Hepatocyte (in vitro differentiated cells): ENCODE measurements at regions not wholly inside any gene's neighbourhood (a gene's known extent, or its start where the extent isn't known, plus 50 kb on each side); places are given as distances from the start of the nearest gene placed in this dataset.

Source experiments
- DNase-seq: peaks from one replicate; pipeline ENCODE4 v3.0.0-alpha.2; 2016; ENCODE audit warnings: low spot score
- H2AFZ ChIP-seq: fragments of 200-600 bp; sonication (generic); 2 replicates; pipeline ENCODE4 v1.6.0; 2016; ENCODE audit warnings: antibody characterized with exemption, mild to moderate bottlenecking
- H3K27ac ChIP-seq: fragments of 200-600 bp; sonication (generic); 2 replicates; pipeline ENCODE4 v1.5.1; 2016; ENCODE audit warnings: mild to moderate bottlenecking
- H3K27me3 ChIP-seq: fragments of 200-600 bp; sonication (generic); 2 replicates; pipeline ENCODE4 v1.6.1; 2016
- H3K36me3 ChIP-seq: fragments of 200-600 bp; sonication (generic); replicated peaks from 2 replicates; pipeline ENCODE4 v1.5.1; 2016; ENCODE audit warnings: low read depth; ENCODE audit not compliant: insufficient read depth
- H3K4me1 ChIP-seq: fragments of 200-600 bp; sonication (generic); 2 replicates; pipeline ENCODE4 v1.5.1; 2016; ENCODE audit warnings: mild to moderate bottlenecking, moderate library complexity; ENCODE audit not compliant: insufficient read depth
- H3K4me2 ChIP-seq: fragments of 200-600 bp; sonication (generic); 2 replicates; pipeline ENCODE4 v1.6.0; 2016
- H3K4me3 ChIP-seq: fragments of 200-600 bp; sonication (generic); 2 replicates; pipeline ENCODE4 v1.5.1; 2016; ENCODE audit warnings: mild to moderate bottlenecking
- H3K79me2 ChIP-seq: fragments of 200-600 bp; sonication (generic); 2 replicates; pipeline ENCODE4 v1.6.0; 2017; ENCODE audit warnings: mild to moderate bottlenecking
- H3K9me2 ChIP-seq: fragments of 200-600 bp; sonication (generic); replicated peaks from 2 replicates; pipeline ENCODE4 v1.6.0; 2017; ENCODE audit warnings: mild to moderate bottlenecking; ENCODE audit not compliant: insufficient read depth
- H3K9me3 ChIP-seq: fragments of 200-600 bp; sonication (generic); 2 replicates; pipeline ENCODE4 v1.5.1; 2016; ENCODE audit warnings: low read depth, mild to moderate bottlenecking
- H4K20me1 ChIP-seq: fragments of 200-600 bp; sonication (generic); 2 replicates; pipeline ENCODE4 v1.6.0; 2016; ENCODE audit warnings: mild to moderate bottlenecking; ENCODE audit not compliant: insufficient read depth, poor library complexity, severe bottlenecking
- EZH2 ChIP-seq: fragments of 200-600 bp; sonication (generic); IDR thresholded peaks from 2 replicates; pipeline ENCODE4 v1.6.1; 2016; ENCODE audit warnings: antibody characterized with exemption, mild to moderate bottlenecking, borderline replicate concordance
- EZH2phosphoT487 ChIP-seq: fragments of 200-600 bp; sonication (generic); IDR thresholded peaks from one replicate; pipeline ENCODE4 v1.6.1; 2018; ENCODE audit warnings: antibody characterized with exemption, mild to moderate bottlenecking, low read depth, moderate library complexity; ENCODE audit not compliant: unreplicated experiment, severe bottlenecking
- WGBS: methylation state at CpG from one replicate; pipeline ENCODE4 v1.1.6; 2016; ENCODE audit warnings: low lambda C conversion rate; ENCODE audit errors: missing lambda C conversion rate; 5-methylcytosine and 5-hydroxymethylcytosine counted together
- TF ChIP-seq, protein P1 (sequence below): fragments of 200-600 bp; sonication (generic); IDR thresholded peaks from 2 replicates; pipeline ENCODE4 v1.5.1; 2016; ENCODE audit warnings: antibody characterized with exemption, mild to moderate bottlenecking; ENCODE audit not compliant: poor library complexity

DNA sequence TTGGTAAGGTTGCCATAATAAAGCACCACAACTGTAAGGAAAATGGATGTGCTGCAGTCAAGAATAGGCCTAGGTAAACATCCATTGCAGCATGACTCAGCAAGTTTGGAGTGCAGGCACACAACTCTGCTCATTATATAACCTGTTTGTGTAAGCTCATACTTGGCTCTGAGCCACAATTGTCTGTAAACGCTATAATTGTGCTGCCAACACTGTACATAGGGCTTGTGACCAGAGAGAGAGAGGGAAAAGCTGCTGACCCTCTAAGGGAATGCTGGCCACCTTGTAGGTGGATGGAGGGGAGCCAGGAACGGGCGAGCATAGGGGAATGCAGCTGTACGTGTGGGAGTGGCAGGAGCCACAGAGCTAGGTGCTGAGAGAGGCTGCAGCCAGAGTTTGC lies 2186.5 kb upstream of the ACO1 start:
- Histone ChIP-seq H2AFZ (no peak overlapping the region), H3K4me2 (no peak overlapping the region), H3K4me3 (no peak overlapping the region), H3K4me1 (no peaks in the 10 kb centered on the region), H4K20me1 (no peaks in the 10 kb centered on the region), H3K9me2 (no peaks in the 10 kb centered on the region), H3K79me2 (no peaks in the 10 kb centered on the region), H3K27me3 (no peaks in the 10 kb centered on the region), H3K9me3 (no peaks in the 10 kb centered on the region), H3K27ac (no peak overlapping the region), H3K36me3 (no peaks in the 10 kb centered on the region)
- 91% methylated on average over 4 of the region's 4 CpGs for WGBS
- no peak for TF ChIP-seq EZH2phosphoT487
- DNase-seq, result peak; percentile 46

DNA sequence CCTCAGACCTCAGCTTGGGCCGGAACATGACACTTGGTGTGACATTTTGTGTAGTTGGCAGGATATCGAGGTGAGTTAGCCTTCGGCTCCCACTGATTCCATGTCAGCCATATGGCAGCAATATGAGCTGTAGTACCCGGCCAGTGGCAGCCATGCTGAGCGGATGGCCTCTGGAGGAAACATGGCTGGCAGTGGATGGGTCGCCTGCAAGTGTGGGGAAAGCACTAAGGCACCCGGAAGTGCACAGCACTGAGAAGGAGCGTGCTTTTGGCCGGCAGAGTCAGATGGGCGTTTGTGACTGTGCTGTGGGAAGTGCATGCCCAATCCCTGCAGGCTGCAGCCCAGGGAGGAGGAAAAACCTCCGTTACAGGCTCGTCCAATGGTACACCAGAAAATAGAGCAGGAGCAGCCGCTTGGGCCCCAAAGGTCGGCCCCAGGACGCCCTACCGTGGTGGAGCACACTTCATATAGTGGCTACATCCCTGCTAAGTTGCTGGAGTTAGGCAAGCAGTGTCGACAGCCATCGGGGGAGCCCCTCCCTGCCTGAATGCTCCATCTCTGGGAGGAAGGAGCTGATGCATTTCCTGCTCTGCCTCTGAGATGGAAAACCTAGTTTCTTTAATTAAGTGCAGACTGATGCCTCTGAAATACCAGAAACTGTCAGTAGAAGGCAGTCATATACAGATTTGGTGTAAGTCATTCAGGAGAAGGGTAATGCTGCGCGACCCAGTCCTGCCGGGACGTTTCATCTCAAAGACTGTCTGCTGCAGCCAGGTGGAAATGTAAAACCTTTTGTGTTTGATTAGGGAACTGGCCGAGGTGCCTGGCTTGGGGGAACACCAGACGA lies 2185.8 kb upstream of the ACO1 start:
- no peak overlapping the region for H3K4me2 ChIP-seq
- no peak overlapping the region for H2AFZ ChIP-seq
- no peaks in the 10 kb centered on the region for H3K9me2 ChIP-seq
- no peaks in the 10 kb centered on the region for H3K27me3 ChIP-seq
- H3K79me2 ChIP-seq, result no peaks in the 10 kb centered on the region
- DNase-seq, result no peak
- WGBS, result 83% methylated on average over 24 of the region's 24 CpGs
- no peak overlapping the region for H3K4me3 ChIP-seq
- H3K9me3 ChIP-seq, result no peaks in the 10 kb centered on the region
- H3K36me3 ChIP-seq, result no peaks in the 10 kb centered on the region
- no peak for TF ChIP-seq EZH2
- TF ChIP-seq, protein P1, sequence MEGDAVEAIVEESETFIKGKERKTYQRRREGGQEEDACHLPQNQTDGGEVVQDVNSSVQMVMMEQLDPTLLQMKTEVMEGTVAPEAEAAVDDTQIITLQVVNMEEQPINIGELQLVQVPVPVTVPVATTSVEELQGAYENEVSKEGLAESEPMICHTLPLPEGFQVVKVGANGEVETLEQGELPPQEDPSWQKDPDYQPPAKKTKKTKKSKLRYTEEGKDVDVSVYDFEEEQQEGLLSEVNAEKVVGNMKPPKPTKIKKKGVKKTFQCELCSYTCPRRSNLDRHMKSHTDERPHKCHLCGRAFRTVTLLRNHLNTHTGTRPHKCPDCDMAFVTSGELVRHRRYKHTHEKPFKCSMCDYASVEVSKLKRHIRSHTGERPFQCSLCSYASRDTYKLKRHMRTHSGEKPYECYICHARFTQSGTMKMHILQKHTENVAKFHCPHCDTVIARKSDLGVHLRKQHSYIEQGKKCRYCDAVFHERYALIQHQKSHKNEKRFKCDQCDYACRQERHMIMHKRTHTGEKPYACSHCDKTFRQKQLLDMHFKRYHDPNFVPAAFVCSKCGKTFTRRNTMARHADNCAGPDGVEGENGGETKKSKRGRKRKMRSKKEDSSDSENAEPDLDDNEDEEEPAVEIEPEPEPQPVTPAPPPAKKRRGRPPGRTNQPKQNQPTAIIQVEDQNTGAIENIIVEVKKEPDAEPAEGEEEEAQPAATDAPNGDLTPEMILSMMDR, result no peak
- TF ChIP-seq EZH2phosphoT487, result no peak
- H4K20me1 ChIP-seq, result no peaks in the 10 kb centered on the region
- H3K27ac ChIP-seq, result no peak overlapping the region
- H3K4me1 ChIP-seq, result no peaks in the 10 kb centered on the region

- 95% methylated on average over 3 of the region's 3 CpGs for WGBS
- no peak for DNase-seq
- Histone ChIP-seq H3K27ac (no peak overlapping the region), H3K4me2 (no peak overlapping the region), H3K9me3 (no peaks in the 10 kb centered on the region), H2AFZ (no peak overlapping the region), H3K27me3 (no peaks in the 10 kb centered on the region), H3K36me3 (no peaks in the 10 kb centered on the region), H3K79me2 (no peaks in the 10 kb centered on the region), H3K9me2 (no peaks in the 10 kb centered on the region), H4K20me1 (no peaks in the 10 kb centered on the region), H3K4me3 (no peak overlapping the region), H3K4me1 (no peaks in the 10 kb centered on the region)
- TF ChIP-seq, protein P1, result no peak
- no peak for TF ChIP-seq EZH2
- no peak for TF ChIP-seq EZH2phosphoT487
These were observed 2183.4 kb upstream of the ACO1 start for GRCh38 chr9:30201024-30201423.

- Histone ChIP-seq H3K27ac (no peak overlapping the region), H3K4me2 (no peak overlapping the region), H3K79me2 (no peaks in the 10 kb centered on the region), H2AFZ (no peak overlapping the region), H3K27me3 (no peaks in the 10 kb centered on the region), H3K4me1 (no peaks in the 10 kb centered on the region), H3K9me3 (no peaks in the 10 kb centered on the region), H3K4me3 (no peak overlapping the region), H3K36me3 (no peaks in the 10 kb centered on the region), H4K20me1 (no peaks in the 10 kb centered on the region), H3K9me2 (no peaks in the 10 kb centered on the region)
- TF ChIP-seq EZH2, result no peak
- TF ChIP-seq EZH2phosphoT487, result no peak
- TF ChIP-seq, protein P1, result no peak
- no peak for DNase-seq
- WGBS, result 64% methylated on average over 4 of the region's 4 CpGs
These were observed 2149.4 kb upstream of the ACO1 start for GRCh38 chr9:30235068-30235467.
